H1 (cell line): ENCODE measurements at regions not wholly inside any gene's neighbourhood (a gene's known extent, or its start where the extent isn't known, plus 50 kb on each side); places are given as distances from the start of the nearest gene placed in this dataset.

Experiments
- MAFK ChIP-seq: IDR thresholded peaks from 2 replicates; pipeline ENCODE4 v1.6.1; 2012; ENCODE audit warnings: low read depth, mild to moderate bottlenecking, improper control_type of control experiment, low read length
- RAD21 ChIP-seq, 2 experiments: IDR thresholded peaks in 1 of 2; conservative IDR thresholded peaks in 1 of 2; 2 replicates each; pipeline ENCODE4 v1.6.1; 2011; ENCODE audit warnings: low read depth in 2 of 2, low read length in 2 of 2, improper control_type of control experiment in 1 of 2, inconsistent platforms in 1 of 2, mild to moderate bottlenecking in 1 of 2, moderate library complexity in 1 of 2
- SP1 ChIP-seq: IDR thresholded peaks from 2 replicates; pipeline ENCODE4 v1.6.1; 2011; ENCODE audit warnings: low read depth, low read length

DNA sequence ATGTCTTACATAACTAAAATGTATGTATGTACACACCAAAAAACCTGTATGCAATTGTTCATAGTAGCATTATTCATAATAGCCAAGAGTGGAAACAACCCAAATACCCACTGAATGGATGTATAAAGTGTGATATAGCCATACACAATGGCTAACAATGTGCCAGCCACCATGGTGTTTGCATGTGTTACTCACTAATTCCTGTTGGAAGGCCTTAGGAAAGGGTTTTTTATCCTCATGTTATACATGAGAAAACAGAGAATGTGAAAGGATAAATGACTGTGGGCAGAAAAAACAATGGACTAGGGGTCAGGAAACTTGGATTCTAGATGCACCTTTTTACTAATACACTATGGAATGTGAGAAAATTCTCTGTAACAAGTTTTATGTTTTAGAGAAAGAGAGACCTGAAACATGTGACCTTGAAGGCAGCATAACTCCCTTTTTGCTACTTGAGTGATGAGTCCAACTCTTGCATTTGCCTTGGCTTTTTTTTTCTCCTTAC, 55.7 kb downstream of the TIGD2 start:
- TF ChIP-seq SP1 (no peak), MAFK (no peak), RAD21 (IDR thresholded peaks at IDR 0.05 in 1 of 2, conservative IDR thresholded peaks at IDR 0.05 in 1 of 2; ENCODE audit: low read depth in 2 of 2, low read length in 2 of 2) (no peak)
